ENCODE measurements at regions not wholly inside any gene's neighbourhood (a gene's known extent, or its start where the extent isn't known, plus 50 kb on each side); places are given as distances from the start of the nearest gene placed in this dataset.

DNA sequence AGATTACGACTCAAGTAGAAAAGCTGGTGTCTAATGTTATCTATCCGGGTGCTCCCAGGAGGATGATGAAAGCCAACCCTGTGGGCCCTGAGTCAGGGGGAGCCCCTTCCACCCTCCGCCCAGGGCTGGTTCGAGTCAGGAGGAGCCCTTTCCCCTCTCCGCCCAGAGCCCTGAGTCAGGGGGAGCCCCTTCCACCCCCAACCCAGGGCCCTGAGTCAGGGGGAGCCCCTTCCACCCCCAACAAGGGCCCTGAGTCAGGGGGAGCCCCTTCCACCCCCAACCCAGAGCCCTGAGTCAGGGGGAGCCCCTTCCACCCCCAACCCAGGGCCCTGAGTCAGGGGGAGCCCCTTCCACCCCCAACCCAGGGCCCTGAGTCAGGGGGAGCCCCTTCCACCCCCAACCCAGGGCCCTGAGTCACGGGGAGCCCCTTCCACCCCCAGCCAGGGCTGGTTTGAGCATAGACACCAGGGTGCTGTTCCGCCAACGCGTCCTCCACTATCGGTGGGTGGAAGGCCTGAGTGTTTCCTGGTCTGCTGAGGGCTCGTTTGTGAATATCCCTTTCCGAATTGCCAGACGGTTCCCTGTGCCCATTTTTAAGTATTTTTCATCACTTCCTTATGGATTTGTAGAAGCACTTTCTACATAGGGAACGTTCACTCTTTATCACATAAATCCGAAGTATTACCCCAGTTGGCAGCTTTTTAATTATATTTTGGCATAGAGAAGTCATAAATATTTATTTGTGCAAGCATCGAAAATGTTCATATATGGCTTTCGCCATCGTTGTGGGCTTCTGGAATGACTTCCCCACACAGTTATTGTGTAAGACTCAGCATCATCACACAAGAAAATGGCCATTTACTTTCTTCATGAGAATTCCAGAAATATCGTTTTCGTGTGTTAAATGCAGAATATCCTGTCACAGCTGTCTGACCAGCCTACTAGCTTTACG, 380.6 kb downstream of the BRD1 start:
- no peak for DNase-seq (ENCODE audit: low spot score)

DNA sequence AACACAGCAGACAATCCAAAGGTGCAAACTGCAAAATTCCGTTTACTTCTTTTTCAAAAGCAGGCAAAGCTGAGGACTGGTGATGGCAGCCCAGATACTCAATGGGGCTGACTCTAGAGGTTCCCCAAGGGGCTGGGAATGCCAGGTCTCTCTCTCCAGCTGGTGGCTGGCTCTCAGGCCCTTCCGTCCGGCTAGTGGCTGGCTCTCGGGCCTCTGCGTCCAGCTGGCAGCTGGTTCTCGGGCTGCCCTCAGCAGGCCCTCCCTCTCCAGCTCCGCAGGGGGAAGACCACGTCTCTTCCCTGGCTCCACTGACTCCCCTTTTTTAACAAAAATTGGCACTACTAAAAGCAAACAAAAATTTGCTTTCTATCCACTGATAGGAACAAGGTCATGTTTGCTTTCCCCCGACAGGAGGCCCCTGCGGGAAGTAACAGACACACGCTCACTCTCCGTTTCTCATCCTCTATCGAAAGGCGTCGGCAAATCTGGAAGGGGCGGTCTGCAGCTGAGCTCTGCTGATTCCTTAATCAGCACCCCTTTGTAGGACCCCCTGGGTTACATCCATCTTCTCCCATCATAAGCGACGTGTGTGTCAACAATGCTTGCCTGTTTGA, 381.4 kb downstream of the BRD1 start:
- DNase-seq (ENCODE audit: low spot score) = no peak

DNA sequence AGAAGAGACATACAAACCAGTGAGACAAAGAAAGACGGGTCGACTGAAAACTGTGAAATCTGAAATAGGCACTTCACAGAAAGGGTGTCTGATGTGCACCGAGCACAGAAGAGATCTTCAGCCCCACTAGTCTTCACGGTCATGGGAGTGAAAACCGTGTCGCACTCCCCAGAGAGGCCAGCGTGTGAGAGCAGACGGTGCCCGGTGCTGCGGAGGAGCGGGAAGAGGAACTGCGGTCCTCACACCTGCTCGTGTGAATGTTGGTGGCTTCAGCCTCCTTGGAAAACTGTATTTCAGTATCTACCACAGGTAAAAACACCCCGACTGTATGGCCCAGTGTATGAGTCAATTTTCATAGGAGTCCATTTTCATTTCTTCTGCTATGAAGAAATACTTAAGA, 382.9 kb downstream of the BRD1 start:
- no peak for DNase-seq (ENCODE audit: low spot score)

DNA sequence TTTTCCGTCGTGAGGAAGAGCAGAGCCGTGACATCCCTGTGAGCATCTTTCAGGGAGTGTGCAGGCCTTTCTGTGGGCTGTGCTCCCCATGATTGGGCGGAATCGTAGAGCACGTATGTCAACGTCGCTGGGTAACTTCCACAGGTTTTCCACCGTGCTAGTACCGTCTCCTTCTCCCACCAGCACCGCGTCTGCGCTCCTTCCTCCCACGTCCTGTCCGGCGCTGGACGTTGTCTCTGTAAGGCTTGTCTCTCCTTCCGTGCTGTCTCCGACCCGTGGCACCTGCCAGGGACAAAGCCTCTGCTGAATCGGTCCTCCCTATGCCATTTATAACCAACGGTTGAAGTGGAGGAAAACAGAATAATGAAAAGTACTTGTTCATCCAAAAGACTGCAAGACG, 386.7 kb downstream of the BRD1 start:
- no peak for DNase-seq (ENCODE audit: low spot score)

DNA sequence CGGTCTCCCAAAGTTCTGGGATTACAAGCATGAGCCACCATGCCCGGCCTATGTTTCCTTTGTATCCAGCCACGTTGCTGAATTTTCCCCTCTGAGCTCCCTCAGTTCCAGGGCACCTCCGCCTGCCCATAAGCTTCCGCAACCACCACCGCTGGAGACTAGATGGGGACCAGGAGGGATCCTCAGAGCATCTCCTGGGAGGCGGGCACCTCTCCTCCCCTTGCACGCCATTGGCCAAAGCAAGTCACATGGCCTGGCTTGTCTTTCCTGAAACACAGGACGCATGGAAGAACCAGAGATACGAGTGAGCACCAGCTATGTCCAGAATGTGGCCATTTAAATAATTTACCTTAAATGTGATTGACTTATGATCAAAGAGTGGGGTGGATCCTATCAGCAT, 388.3 kb downstream of the BRD1 start:
- no peak for DNase-seq (ENCODE audit: low spot score)

DNA sequence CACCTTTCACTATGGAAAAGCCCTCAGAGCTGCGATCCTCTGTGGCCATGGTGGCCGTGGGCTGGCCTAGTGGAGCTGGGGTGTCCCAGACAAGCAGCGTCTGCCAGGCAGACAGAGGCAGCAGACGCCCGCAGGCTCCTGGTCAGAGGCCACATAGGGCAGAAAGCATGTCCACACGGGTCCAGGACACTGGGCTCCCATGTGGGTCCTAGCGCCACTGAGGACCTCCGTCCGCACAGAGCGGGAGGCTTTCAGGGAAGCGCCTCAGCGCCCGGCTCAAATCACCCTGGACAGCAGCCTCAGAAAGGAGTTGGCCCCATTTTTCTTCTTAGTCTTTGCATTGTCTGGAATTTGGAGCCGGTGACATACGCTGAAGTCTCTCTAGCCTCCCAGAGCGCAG, 389.7 kb downstream of the BRD1 start:
- DNase-seq (ENCODE audit: low spot score) = no peak

DNA sequence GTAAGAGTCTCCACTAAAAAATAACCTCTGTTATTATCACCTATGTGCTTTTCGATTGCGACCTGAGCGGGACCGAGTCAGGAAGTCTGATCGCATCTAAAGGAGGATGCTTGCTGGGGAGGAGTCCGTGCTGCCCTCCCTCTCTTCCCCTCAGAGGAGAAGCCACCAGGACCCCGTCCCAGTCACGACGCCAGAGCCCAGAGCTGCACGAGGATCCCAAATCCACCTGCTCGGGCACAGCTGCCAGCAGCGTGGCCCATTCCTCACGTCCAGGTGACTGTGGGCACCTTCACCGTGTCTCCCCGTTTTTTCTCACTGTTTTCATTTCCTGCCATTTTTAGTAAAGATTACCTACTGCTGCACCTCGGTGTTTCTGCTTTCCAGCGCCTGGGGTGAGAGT, 390.3 kb downstream of the BRD1 start:
- DNase-seq (ENCODE audit: low spot score) = no peak

DNA sequence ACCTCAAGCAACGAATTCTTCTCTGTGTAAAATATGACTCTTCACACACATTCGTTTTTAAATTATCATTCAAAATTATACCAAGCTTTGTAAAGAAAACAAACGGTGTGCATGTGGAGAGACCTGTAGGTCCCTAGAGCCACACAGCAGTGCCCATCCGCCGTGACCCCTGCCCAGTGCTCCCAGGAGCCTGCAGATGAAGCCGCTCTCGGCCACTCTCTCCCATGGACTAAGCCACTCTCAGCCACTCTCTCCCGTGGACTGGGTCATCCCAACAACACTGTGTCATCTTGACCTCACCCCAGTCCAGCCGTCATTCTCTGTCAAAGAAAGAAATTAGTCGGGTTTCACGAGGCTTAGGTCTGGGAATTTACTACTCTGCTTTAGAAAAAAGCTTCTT, 391.6 kb downstream of the BRD1 start:
- DNase-seq (ENCODE audit: low spot score) = no peak

DNA sequence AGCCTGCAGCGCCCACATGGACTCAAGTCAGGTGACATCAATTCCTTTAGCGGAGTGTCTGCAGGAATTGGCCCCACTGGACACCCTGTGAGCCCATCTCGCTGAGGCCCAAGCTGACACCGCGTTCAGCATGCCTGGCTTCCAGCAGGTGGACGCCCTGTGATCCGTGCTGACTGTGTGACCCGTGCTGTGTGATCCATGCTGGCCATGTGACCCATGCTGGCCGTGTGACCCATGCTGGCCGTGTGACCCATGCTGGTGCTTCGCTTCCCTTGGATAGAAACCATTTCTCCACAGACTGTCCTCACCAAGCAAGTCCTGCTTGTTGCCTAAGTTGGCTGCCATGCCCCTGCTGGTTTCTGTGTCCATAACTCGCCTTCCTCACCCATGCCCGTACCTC, 392.1 kb downstream of the BRD1 start:
- no peak for DNase-seq (ENCODE audit: low spot score)

DNA sequence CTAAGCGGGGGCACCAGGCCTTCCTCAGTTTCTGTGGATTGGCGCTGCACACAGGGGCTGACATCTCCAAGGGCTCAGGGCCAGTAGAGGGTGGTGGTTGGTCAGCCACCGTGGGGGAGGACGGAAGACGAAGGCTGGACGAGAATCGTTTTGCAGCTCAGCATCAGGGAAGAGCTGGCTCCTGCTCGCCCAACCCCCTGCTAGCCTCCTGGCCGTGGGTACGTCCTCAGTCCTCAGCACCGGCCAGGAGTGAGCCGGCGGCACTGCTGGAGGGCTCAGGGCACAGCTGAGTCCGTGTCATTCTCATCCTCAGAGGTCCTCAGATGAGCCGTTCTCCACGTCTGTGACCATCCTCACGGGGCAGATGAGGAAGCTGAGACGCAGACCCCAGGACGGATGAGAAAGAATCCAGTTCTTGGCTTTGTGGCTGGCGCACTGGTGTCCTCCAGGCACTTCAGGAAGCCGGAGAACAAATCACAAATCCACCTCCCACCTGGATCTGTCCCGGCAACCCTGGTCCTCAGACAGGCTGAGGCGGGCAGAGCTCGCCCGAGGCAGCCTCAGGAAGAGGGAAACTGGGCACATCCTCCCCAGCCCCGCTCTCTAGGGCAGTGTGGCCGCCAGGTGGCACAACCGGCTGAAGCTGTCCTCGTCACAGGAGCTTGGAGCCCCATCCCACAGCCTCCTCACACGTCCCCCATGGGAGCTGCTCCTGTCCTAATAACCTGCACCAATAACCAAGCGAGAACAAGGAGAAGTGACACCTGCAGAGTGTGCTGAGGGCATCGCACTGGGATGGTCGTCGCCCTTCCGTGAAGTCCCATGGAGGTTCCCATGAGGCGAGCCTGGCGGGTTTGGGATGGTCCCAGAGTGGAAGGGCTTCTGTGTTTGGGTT, 393.7 kb downstream of the BRD1 start:
- peak; percentile 63 for DNase-seq (ENCODE audit: low spot score)

DNA sequence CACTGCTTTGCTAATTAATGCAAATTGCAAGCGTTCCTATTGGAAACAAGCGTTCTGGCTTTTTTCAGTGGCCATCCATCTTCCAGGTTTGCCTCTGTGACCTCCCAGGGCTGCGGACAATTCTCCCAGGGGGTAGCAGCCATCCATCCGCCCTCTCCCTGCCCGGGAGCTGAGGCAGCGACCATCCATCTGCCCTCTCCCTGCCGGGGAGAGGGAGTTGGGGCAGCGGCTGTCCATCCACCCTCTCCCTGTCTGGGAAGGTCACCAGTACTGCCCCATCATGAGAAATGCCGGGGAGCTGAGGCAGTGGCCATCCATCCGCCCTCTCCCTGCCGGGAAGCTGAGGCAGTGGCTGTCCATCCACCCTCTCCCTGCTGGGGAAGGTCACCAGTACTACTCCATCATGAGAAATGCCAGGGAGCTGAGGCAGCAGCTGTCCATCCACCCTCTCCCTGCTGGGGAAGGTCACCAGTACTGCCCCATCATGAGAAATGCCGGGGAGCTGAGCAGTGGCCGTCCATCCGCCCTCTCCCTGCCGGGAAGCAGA, 394.7 kb downstream of the BRD1 start:
- DNase-seq (ENCODE audit: low spot score) = no peak

DNA sequence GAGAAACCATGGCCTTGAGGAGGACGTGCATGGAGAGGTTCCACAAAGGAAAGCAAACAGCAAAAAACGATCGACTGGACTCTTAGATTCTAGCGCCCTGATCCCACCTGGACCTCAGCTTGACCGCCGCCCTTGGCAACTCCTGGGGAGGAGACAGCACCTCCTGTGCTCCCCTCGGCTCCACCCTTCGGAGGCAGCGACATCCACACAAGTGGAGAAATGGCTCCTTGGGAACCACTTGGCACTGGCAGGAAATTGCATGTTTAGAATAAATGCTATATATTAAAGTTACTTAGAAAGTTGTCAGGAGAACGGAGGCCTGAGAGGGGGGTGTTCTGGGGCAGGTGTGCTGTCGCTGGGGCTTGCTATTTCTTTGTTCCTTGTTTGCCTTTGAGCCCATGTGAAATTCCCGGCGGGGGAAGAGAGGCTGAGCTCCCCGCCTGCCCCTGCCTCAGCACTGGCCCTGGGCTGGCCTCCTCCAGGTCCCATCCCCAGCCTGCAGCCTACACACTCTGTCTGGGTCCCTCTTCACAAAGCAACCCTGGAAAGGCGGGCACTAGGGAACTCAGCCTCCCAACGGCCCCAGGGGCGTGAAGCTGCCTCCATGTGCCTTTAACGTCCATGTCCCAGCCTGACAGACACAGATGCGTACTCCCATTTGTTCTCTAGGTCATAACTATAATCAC, 395.3 kb downstream of the BRD1 start:
- no peak for DNase-seq (ENCODE audit: low spot score)

DNA sequence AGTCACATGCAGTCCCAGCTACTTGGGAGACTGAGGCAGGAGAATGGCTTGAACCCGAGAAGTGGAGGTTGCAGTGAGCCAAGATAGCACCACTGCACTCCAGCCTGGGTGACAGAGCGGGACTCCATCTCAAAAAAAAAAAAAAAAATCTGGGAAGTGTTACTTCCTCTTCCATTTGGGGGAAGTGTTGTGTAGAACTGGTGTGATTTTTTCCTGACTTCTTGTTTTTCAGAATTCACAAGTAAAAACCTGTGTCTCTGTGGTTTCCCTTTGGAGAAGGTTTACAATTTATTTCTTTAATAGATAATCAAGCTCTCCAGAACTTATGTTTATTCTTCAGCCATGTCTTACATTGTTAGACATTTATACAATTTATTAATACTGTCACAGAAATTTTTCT, 396.1 kb downstream of the BRD1 start:
- no peak for DNase-seq (ENCODE audit: low spot score)

DNA sequence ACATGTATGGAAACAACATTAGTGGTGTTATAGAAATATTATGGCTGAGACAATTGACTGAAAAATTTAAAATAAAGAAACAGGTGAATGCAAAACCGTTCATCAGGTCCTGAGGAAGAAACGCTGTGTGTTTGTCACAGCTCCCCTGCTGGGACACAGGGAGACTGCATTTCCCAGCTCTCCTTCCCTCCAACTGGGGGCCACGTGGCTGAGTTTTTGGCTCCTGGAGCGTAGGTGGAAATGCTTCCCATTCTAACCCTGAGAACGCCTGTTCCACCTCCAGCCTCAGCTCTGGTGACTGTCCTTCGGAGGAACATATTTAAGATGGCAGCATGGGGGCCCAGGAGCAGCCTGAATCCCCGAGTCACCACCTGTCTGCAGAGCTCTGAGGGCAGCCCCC, 398.6 kb downstream of the BRD1 start:
- no peak for DNase-seq (ENCODE audit: low spot score)

DNA sequence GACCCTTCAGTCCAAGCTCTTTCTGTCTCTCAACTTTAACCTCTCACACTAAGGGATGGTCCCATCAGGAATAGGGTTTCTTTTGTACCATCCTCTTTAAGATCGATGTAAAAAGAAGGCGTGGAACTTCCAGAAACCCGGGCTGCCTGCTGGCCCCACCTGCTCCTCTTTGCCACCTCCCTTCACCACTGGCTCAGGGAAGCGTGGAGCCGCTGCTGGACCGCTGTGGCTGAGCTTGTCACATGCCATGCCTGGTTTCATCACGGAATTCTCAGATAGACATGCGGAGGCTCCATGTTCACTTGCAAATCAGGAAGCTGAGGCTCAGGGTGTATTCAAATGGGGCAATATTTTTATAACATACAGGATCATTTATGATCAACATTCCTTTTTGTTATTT, 399.7 kb downstream of the BRD1 start:
- no peak for DNase-seq (ENCODE audit: low spot score)

DNA sequence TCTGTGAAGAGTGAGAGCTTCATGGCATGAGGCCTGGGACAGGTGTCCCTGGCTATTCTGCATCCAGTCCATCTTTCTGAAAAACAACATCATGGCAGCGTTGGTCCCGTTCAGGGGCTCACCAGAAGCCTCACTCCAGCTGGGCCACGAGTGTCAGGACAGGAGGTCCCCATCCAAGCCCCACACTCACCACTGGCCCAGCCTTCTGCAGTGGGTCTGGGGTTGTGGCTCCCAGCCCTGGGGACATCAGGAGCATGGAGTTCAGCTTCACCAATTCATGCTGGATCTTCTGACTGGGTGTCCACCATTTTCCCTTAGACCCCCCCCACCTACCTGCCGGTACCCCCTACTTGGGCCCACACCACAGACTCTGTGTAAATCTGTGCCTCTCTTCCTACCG, 400.3 kb downstream of the BRD1 start:
- DNase-seq (ENCODE audit: low spot score) = no peak

DNA sequence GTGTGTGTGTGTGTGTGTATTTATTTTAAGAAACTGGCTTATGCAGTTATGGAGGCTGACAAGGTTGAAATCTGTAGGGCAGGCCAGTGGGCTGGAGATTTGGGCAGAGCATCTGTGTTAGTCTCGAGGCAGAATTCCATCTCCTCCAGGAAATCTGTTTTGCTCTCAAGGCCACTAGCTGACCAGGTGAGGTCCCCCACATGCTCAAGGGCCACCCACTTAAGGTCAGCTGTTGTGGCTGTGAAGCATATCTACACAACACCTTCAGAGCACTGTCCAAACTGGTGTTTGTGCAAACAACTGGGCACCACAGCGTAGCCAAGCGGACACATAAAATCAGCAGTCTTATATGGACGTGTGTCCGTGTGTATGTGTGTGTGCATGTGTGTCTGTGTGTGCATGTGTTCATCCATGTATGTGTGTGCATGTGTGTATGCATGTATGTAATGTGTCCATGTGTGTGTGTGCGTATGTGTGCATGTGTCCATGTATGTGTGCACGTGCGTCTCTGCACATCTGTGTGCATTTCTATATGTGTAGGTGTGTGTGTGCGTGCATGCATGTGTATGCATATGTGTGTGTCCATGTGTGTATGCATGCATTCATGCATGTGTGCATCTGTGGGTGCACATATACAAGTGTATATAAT, 400.9 kb downstream of the BRD1 start:
- DNase-seq (ENCODE audit: low spot score) = no peak

DNA sequence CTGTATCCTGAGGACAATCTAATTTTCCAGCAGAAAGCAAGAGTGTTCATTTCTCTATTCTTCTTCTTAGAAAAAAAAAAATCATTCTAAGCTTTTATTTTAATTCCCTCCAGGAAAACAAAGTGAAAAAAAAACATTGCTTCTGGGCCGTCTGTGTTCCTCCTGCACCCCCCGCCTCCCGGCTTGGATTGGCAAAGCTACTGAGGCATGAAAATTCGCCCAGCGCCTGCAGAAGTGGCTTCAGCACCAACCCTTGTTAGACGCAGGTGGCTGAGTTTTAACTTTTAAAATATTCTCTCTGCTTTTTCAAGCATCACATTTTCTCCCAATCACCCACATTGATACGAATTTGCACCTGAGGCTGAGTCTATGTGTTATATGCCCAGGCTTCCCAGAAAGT, 401.6 kb downstream of the BRD1 start:
- DNase-seq (ENCODE audit: low spot score) = no peak

DNA sequence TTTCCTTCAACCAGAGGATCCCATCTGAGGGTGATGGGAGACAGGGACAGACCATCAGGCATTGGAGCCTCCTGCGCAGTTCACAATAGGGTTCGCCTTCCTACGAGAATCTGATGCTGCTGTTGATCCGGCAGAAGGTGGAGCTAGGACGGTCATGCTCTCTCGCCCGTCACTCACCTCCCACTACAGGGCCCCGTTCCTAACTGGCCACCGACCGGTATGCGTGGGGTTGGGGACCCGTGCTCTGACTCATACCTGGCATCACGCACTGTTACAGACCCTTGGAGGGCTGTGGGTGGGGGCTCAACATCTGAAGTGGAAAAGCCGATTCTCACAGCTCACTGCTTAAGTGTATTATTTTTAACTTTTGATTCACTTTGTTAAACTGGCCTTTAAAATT, 402.3 kb downstream of the BRD1 start:
- no peak for DNase-seq (ENCODE audit: low spot score)

DNA sequence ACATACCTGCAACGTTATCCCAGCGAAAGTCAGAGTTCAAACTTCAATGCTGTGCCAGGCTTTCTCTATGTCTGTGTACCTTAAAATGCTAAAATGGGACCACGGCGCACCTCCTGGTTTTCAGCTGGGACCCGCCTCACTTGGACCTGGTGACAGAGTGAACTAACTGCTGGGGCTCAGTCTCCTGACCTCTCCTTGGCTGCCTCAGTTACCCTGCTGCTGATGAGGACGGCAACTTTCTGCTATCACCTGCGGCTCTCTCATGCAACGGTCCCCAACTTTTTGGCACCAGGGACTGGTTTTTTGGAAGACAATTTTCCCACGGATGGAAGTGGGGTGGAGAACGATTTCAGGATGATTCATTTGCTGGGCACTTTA, 402.8 kb downstream of the BRD1 start:
- DNase-seq (ENCODE audit: low spot score) = no peak

DNA sequence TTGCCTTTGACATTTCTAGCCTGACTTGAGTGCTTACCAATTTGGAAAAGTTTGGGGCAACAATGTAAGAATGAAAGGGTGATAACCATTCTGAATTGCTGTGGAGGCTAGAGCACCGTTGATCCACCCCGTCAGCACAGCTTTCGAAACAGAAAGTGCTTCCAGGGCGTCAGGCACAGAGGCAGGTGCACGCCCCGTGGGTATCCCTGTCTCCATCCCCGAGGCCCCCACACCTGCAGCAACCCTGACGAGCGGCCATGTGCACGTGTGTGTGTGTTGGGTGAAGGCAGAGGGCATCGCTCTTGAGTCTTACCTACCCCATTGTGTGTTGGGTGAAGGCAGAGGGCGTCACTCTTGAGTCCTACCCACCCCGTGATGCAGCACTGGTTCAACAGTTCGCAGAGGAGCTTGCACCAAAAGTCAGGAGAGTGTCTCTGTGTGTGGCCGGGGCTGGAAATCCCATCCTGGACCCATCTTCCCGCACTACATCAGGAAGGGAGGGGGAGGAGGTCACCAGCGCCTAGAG, 404.5 kb downstream of the BRD1 start:
- no peak for DNase-seq (ENCODE audit: low spot score)

All from HT-29 (cell line).